Progenitor cell of endocrine pancreas (in vitro differentiated cells): ENCODE measurements at regions not wholly inside any gene's neighbourhood (a gene's known extent, or its start where the extent isn't known, plus 50 kb on each side); places are given as distances from the start of the nearest gene placed in this dataset.

Experiments used
- DNase-seq: peaks from one replicate; pipeline ENCODE4 v3.0.0; 2021; ENCODE audit warnings: low spot score; ENCODE audit not compliant: unreplicated experiment
- H3K27ac Mint-ChIP-seq: 2 replicates; pipeline ENCODE4 v1.8.0; 2021; ENCODE audit warnings: mild to moderate bottlenecking, moderate library complexity, mixed read lengths
- H3K27me3 Mint-ChIP-seq: 2 replicates; pipeline ENCODE4 v1.8.0; 2021; ENCODE audit warnings: mixed read lengths
- H3K36me3 Mint-ChIP-seq: 2 replicates; pipeline ENCODE4 v1.8.0; 2022; ENCODE audit warnings: mixed read lengths; ENCODE audit not compliant: insufficient read depth
- H3K4me1 Mint-ChIP-seq: 2 replicates; pipeline ENCODE4 v1.8.0; 2021; ENCODE audit warnings: low read depth, mixed read lengths
- H3K4me3 Mint-ChIP-seq: 2 replicates; pipeline ENCODE4 v1.8.0; 2021; ENCODE audit warnings: low read depth, mild to moderate bottlenecking, moderate library complexity, mixed read lengths
- H3K9me3 Mint-ChIP-seq: 2 replicates; pipeline ENCODE4 v1.8.0; 2021; ENCODE audit warnings: low read depth, mixed read lengths
- CTCF ChIP-seq: fragments of 200-600 bp; sonication (generic); IDR thresholded peaks from one replicate; pipeline ENCODE4 v1.5.0; 2021; ENCODE audit warnings: antibody characterized with exemption, mild to moderate bottlenecking; ENCODE audit not compliant: unreplicated experiment

- no peaks in the 10 kb centered on the region for H3K27me3 Mint-ChIP-seq
- DNase-seq = no peak
- H3K27ac Mint-ChIP-seq = no peak overlapping the region
- no peaks in the 10 kb centered on the region for H3K9me3 Mint-ChIP-seq
- H3K4me1 Mint-ChIP-seq = no peaks in the 10 kb centered on the region
- no peak overlapping the region for H3K4me3 Mint-ChIP-seq
- no peak for TF ChIP-seq CTCF
- no peaks in the 10 kb centered on the region for H3K36me3 Mint-ChIP-seq
Observed at GRCh38 chr11:86185381-86185750, 59.2 kb upstream of the EED start.

GRCh38 chr11:86184728-86185380, 59.7 kb upstream of the EED start:
- Mint-ChIP-seq H3K36me3 (no peaks in the 10 kb centered on the region), H3K4me1 (no peaks in the 10 kb centered on the region), H3K27ac (no peak overlapping the region), H3K9me3 (no peaks in the 10 kb centered on the region), H3K27me3 (no peaks in the 10 kb centered on the region), H3K4me3 (no peak overlapping the region)
- TF ChIP-seq CTCF = no peak
- no peak for DNase-seq

- no peak overlapping the region for H3K4me3 Mint-ChIP-seq
- H3K27me3 Mint-ChIP-seq = no peaks in the 10 kb centered on the region
- H3K36me3 Mint-ChIP-seq = no peaks in the 10 kb centered on the region
- H3K27ac Mint-ChIP-seq = peak overlapping the region; percentile 43
- H3K4me1 Mint-ChIP-seq = no peaks in the 10 kb centered on the region
- H3K9me3 Mint-ChIP-seq = no peaks in the 10 kb centered on the region
- no peak for DNase-seq
- TF ChIP-seq CTCF = no peak
Observed at GRCh38 chr11:86183694-86184093, 60.9 kb upstream of the EED start.

GRCh38 chr11:86182976-86183584, 61.5 kb upstream of the EED start:
- Mint-ChIP-seq H3K27me3 (no peaks in the 10 kb centered on the region), H3K36me3 (no peaks in the 10 kb centered on the region), H3K4me3 (no peak overlapping the region), H3K27ac (no peak overlapping the region), H3K9me3 (no peaks in the 10 kb centered on the region), H3K4me1 (no peaks in the 10 kb centered on the region)
- no peak for TF ChIP-seq CTCF
- no peak for DNase-seq

GRCh38 chr11:86181379-86181778, 63.2 kb upstream of the EED start:
- H3K27ac Mint-ChIP-seq = no peak overlapping the region
- no peaks in the 10 kb centered on the region for H3K27me3 Mint-ChIP-seq
- no peaks in the 10 kb centered on the region for H3K9me3 Mint-ChIP-seq
- H3K4me1 Mint-ChIP-seq = no peaks in the 10 kb centered on the region
- no peak for TF ChIP-seq CTCF
- no peak for DNase-seq
- H3K4me3 Mint-ChIP-seq = no peak overlapping the region
- no peaks in the 10 kb centered on the region for H3K36me3 Mint-ChIP-seq
